Keratinocyte (primary cell): ENCODE measurements at regions not wholly inside any gene's neighbourhood (a gene's known extent, or its start where the extent isn't known, plus 50 kb on each side); places are given as distances from the start of the nearest gene placed in this dataset.

ENCODE experiments used
- CTCF ChIP-seq, 3 experiments: IDR thresholded peaks in 1 of 3; conservative IDR thresholded peaks in 1 of 3; optimal IDR thresholded peaks in 1 of 3; 2 replicates in 2 of 3; 3 replicates in 1 of 3; pipeline versions ENCODE3 to v1.5.1; 2011; ENCODE audit warnings: low read length in 3 of 3, mild to moderate bottlenecking in 3 of 3, moderate library complexity in 2 of 3, control low read depth in 1 of 3, inconsistent platforms in 1 of 3; ENCODE audit not compliant: insufficient read depth in 2 of 3; ENCODE audit errors: extremely low read depth in 1 of 3
- EZH2 ChIP-seq: IDR thresholded peaks from one replicate; pipeline ENCODE4 v1.6.1; 2012; ENCODE audit warnings: inconsistent platforms, mild to moderate bottlenecking, low read length, moderate library complexity

DNA sequence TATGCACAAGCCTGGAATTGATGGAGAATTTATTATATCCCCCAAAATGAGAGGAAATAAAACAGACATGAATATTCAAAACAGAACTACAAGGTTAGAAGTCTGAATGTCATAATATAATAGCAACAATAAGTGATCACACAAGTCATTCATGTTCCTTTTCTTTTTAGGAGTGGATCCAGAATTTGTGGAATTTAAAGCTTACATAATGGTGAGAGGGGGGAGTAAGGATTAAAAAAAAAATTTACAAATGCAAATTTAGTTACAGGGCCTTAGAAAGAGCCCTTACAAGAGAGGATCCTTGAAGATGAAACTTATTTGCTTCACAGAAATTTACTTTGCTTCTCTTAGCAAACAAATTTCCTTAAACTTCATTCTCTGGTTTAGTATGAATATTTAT lies 716.1 kb upstream of the CXADR start:
- TF ChIP-seq CTCF (optimal IDR thresholded peaks at IDR 0.05 in 1 of 3, IDR thresholded peaks at IDR 0.05 in 1 of 3, conservative IDR thresholded peaks at IDR 0.05 in 1 of 3; ENCODE audit: extremely low read depth in 1 of 3, insufficient read depth in 2 of 3, low read length in 3 of 3) (no peak), EZH2 (no peak)
